HEK293 (cell line): ENCODE measurements at regions not wholly inside any gene's neighbourhood (a gene's known extent, or its start where the extent isn't known, plus 50 kb on each side); places are given as distances from the start of the nearest gene placed in this dataset.

Source experiments
- CTCF ChIA-PET: fragments of 350-600 bp; formaldehyde crosslinking; extraction: SDS; loops from one replicate; lab custom pipeline; 2021; ENCODE audit warnings: antibody characterized with exemption; lab: Yijun Ruan, JAX
- POLR2A ChIA-PET: fragments of 300-600 bp; formaldehyde crosslinking; extraction: SDS; loops from one replicate; lab custom pipeline; 2020; ENCODE audit warnings: antibody characterized with exemption, inconsistent platforms; lab: Yijun Ruan, JAX
- H3K27ac ChIP-seq: fragments of 200-500 bp; sonication (Bioruptor generic); 2 replicates; pipeline ENCODE4 v1.5.1; 2014; ENCODE audit warnings: low read depth, low read length, control low read depth, inconsistent platforms; ENCODE audit errors: extremely low read depth
- H3K36me3 ChIP-seq, 2 experiments: fragments of 200-500 bp in 1 of 2; sonication (Bioruptor generic) in 1 of 2; 1 replicate in 1 of 2; 2 replicates in 1 of 2; pipeline ENCODE4 v1.5.1; 2014 to 2017; ENCODE audit warnings: inconsistent platforms in 2 of 2, low read length in 2 of 2; ENCODE audit not compliant: control insufficient read depth in 2 of 2, insufficient read depth in 1 of 2
- H3K4me1 ChIP-seq: fragments of 200-500 bp; sonication (Bioruptor generic); 2 replicates; pipeline ENCODE4 v1.5.1; 2014; ENCODE audit warnings: mild to moderate bottlenecking, low read length, inconsistent platforms; ENCODE audit not compliant: control insufficient read depth, insufficient read depth
- H3K4me3 ChIP-seq: 2 replicates; pipeline ENCODE4 v1.5.1; 2011; ENCODE audit warnings: low read depth, mild to moderate bottlenecking, control low read depth, low read length, moderate library complexity
- H3K9me3 ChIP-seq: fragments of 200-500 bp; sonication (Bioruptor generic); 2 replicates; pipeline ENCODE4 v1.5.1; 2014; ENCODE audit warnings: low read depth, low read length, inconsistent platforms; ENCODE audit not compliant: control insufficient read depth, insufficient read depth
- FEZF1 ChIP-seq: fragments of 450-650 bp; formaldehyde crosslinking; IDR thresholded peaks from 2 replicates; pipeline ENCODE4 v1.5.1; 2016; ENCODE audit warnings: missing biosample characterization, missing genetic modification characterization
- KLF10 ChIP-seq: fragments of 450-650 bp; IDR thresholded peaks from 2 replicates; pipeline ENCODE4 v1.5.1; 2018; ENCODE audit warnings: missing biosample characterization, mild to moderate bottlenecking, missing genetic modification characterization
- SALL2 ChIP-seq: fragments of 450-650 bp; formaldehyde crosslinking; IDR thresholded peaks from 2 replicates; pipeline ENCODE4 v1.5.0; 2017; ENCODE audit warnings: missing biosample characterization, mild to moderate bottlenecking, missing genetic modification characterization, borderline replicate concordance
- SP3 ChIP-seq: fragments of 450-650 bp; formaldehyde crosslinking; IDR thresholded peaks from 2 replicates; pipeline ENCODE4 v1.5.1; 2016; ENCODE audit warnings: missing biosample characterization, missing genetic modification characterization
- ZBTB1 ChIP-seq: fragments of 450-650 bp; formaldehyde crosslinking; IDR thresholded peaks from 2 replicates; pipeline ENCODE4 v1.5.1; 2016; ENCODE audit warnings: missing biosample characterization, missing genetic modification characterization
- ZFP3 ChIP-seq: fragments of 450-650 bp; formaldehyde crosslinking; IDR thresholded peaks from 2 replicates; pipeline ENCODE4 v1.5.1; 2016; ENCODE audit warnings: low read depth, missing biosample characterization, missing genetic modification characterization
- ZNF10 ChIP-seq: fragments of 450-650 bp; formaldehyde crosslinking; IDR thresholded peaks from 2 replicates; pipeline ENCODE4 v1.5.1; 2017; ENCODE audit warnings: missing biosample characterization, missing genetic modification characterization
- ZNF174 ChIP-seq: fragments of 450-650 bp; formaldehyde crosslinking; IDR thresholded peaks from 2 replicates; pipeline ENCODE4 v1.5.0; 2017; ENCODE audit warnings: missing biosample characterization, mild to moderate bottlenecking, missing genetic modification characterization
- ZNF175 ChIP-seq: fragments of 450-650 bp; formaldehyde crosslinking; IDR thresholded peaks from 2 replicates; pipeline ENCODE4 v1.5.1; 2016; ENCODE audit warnings: missing biosample characterization, missing genetic modification characterization
- ZNF239 ChIP-seq: fragments of 450-650 bp; formaldehyde crosslinking; IDR thresholded peaks from 2 replicates; pipeline ENCODE4 v1.5.1; 2016; ENCODE audit warnings: missing biosample characterization, missing genetic modification characterization
- ZNF274 ChIP-seq, 2 experiments: fragments of 200-500 bp in 1 of 2; fragments of 450-650 bp in 1 of 2; sonication (Bioruptor generic) in 1 of 2; formaldehyde crosslinking in 1 of 2; IDR thresholded peaks; 2 replicates each; pipeline versions ENCODE4 v1.5.1 to v1.6.1; 2014 to 2016; ENCODE audit warnings: borderline replicate concordance in 1 of 2, inconsistent platforms in 1 of 2, low read length in 1 of 2, missing biosample characterization in 1 of 2, missing genetic modification characterization in 1 of 2
- ZNF366 ChIP-seq: fragments of 450-650 bp; formaldehyde crosslinking; conservative IDR thresholded peaks from 2 replicates; pipeline ENCODE4 v1.5.1; 2016; ENCODE audit warnings: missing biosample characterization, missing genetic modification characterization
- ZNF37A ChIP-seq: fragments of 450-650 bp; IDR thresholded peaks from 2 replicates; pipeline ENCODE4 v1.5.1; 2018; ENCODE audit warnings: missing biosample characterization, missing genetic modification characterization
- ZNF48 ChIP-seq: fragments of 450-650 bp; formaldehyde crosslinking; IDR thresholded peaks from 2 replicates; pipeline ENCODE4 v1.5.1; 2016; ENCODE audit warnings: missing biosample characterization, missing genetic modification characterization
- ZNF670 ChIP-seq: fragments of 450-650 bp; formaldehyde crosslinking; IDR thresholded peaks from 2 replicates; pipeline ENCODE4 v1.5.1; 2016; ENCODE audit warnings: missing biosample characterization, missing genetic modification characterization, low read depth
- ZNF747 ChIP-seq: fragments of 450-650 bp; formaldehyde crosslinking; IDR thresholded peaks from 2 replicates; pipeline ENCODE4 v1.5.1; 2016; ENCODE audit warnings: missing biosample characterization, missing genetic modification characterization
- ZNF792 ChIP-seq: fragments of 450-650 bp; formaldehyde crosslinking; IDR thresholded peaks from 2 replicates; pipeline ENCODE4 v1.5.1; 2016; ENCODE audit warnings: missing biosample characterization, missing genetic modification characterization

GRCh38 chr1:38736399-38736798 is 123.2 kb downstream of the RRAGC start:
- H3K9me3 ChIP-seq: no peaks in the 10 kb centered on the region
- POLR2A ChIA-PET: no interaction called here

GRCh38 chr1:38735651-38736161 is 123.9 kb downstream of the RRAGC start:
- H3K36me3 ChIP-seq: no peaks in the 10 kb centered on the region
- no peaks in the 10 kb centered on the region for H3K4me1 ChIP-seq
- no peak overlapping the region for H3K4me3 ChIP-seq
- CTCF ChIA-PET: interaction anchor here (0.5 to 0.6 kb wide), 2 partner anchors 50 to 205 kb away, joined by 3 to 4 read pairs; no protein-coding TSS in a partner anchor
- no peak for TF ChIP-seq ZNF48 (tag by site-specific recombination)
- TF ChIP-seq ZNF274 (IDR thresholded peaks at IDR 0.05; ENCODE audit: low read length): no peak
- TF ChIP-seq ZNF274 (tag by site-specific recombination; IDR thresholded peaks at IDR 0.05; ENCODE audit: borderline replicate concordance): no peak
- TF ChIP-seq ZNF670 (tag by site-specific recombination): no peak
- TF ChIP-seq ZNF175 (tag by site-specific recombination): no peak
- TF ChIP-seq ZNF747: no peak
- no peak for TF ChIP-seq ZNF10 (tag by site-specific recombination)
- TF ChIP-seq ZFP3: no peak
- no peak for TF ChIP-seq KLF10 (tag by site-specific recombination)
- TF ChIP-seq SALL2: no peak
- no peak for TF ChIP-seq ZNF792
- no peak for TF ChIP-seq ZNF366
- no peak overlapping the region for H3K27ac ChIP-seq
- no peaks in the 10 kb centered on the region for H3K9me3 ChIP-seq
- POLR2A ChIA-PET: no interaction called here

More at GRCh38 chr1:38736399-38736798, 123.2 kb downstream of the RRAGC start:
- Histone ChIP-seq H3K36me3 (no peaks in the 10 kb centered on the region), H3K4me1 (no peaks in the 10 kb centered on the region), H3K27ac (no peak overlapping the region), H3K4me3 (no peak overlapping the region)
- CTCF ChIA-PET: interaction anchor here (0.6 kb wide), 1 partner anchor 723 kb away, joined by 4 read pairs; no protein-coding TSS in a partner anchor
- no peak for TF ChIP-seq ZBTB1 (tag by site-specific recombination)
- no peak for TF ChIP-seq ZNF37A

GRCh38 chr1:38733761-38734160 is 125.8 kb downstream of the RRAGC start:
- no peaks in the 10 kb centered on the region for H3K9me3 ChIP-seq
- no peak overlapping the region for H3K27ac ChIP-seq
- POLR2A ChIA-PET: no interaction called here
- no peaks in the 10 kb centered on the region for H3K4me1 ChIP-seq
- CTCF ChIA-PET: interaction anchor here (0.6 kb wide), 1 partner anchor 82 kb away, joined by 3 read pairs; no protein-coding TSS in a partner anchor
- no peak overlapping the region for H3K4me3 ChIP-seq
- TF ChIP-seq FEZF1 (tag by site-specific recombination): no peak
- no peaks in the 10 kb centered on the region for H3K36me3 ChIP-seq

GRCh38 chr1:38730511-38731397 is 128.8 kb downstream of the RRAGC start:
- ChIA-PET POLR2A (no interaction called here), CTCF (no interaction called here)
- Histone ChIP-seq H3K36me3 (no peaks in the 10 kb centered on the region), H3K4me3 (no peak overlapping the region), H3K4me1 (peaks cover 8% of the 10 kb centered on the region)
- no peak for TF ChIP-seq SP3 (tag by site-specific recombination)
- peak; percentile 83 for TF ChIP-seq ZNF239 (tag by site-specific recombination)
- no peak for TF ChIP-seq ZNF174 (tag by site-specific recombination)
- TF ChIP-seq, all 188 proteins: peak for 1
- Histone ChIP-seq H3K27ac (no peak overlapping the region), H3K9me3 (no peaks in the 10 kb centered on the region)
